Activated CD8-positive, alpha-beta memory T cell treated with anti-CD3 and anti-CD28 coated beads for 24 hours (primary cell): ENCODE measurements at regions not wholly inside any gene's neighbourhood (a gene's known extent, or its start where the extent isn't known, plus 50 kb on each side); places are given as distances from the start of the nearest gene placed in this dataset.
"Not testable (repeated sequence)": the region's sequence is repeated elsewhere in the genome, so short reads cannot be mapped to it uniquely, and the experiment has no call there.

ENCODE experiments used
- DNase-seq: peaks from one replicate; pipeline ENCODE4 v3.0.0-alpha.2; 2020

DNA sequence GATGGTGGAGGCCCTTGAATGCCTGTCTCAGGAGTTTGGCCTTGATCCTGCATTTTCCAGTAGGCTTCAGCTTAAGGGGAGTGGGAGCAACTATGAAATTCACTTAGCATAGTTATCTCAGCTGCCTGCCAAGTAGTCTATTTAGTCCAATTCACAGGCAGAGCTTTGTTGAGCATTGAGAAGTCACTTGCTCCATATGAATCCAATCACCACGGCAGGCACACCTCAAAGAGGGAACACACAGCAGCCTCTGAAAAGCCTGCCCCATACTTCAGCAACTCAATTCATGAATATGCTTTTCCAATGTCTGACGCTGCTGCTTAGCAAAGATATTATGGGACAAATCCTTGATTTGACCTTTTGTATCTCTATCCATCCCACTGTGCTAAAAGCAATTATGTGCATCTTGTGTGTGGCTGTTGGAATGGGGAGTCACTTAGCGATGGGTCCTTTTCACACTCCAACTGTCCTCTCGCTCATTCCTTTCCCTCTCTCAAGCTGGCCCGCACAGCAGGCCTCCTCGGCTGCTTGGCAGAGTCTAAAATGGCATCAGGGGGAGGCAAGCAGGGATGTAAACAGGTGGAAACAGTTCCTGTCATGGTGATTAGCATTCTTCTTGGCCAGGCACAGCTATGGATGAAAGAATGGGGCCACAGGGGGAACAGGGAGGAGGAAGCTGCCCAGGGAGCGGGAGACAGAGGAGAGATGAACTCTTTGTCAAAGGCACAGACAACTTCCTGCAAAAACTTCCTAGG lies 56.0 kb upstream of the LRPPRC start:
- DNase-seq: no peak

GRCh38 chr2:44052584-44052983 lies 56.8 kb upstream of the LRPPRC start:
- no peak for DNase-seq

DNA sequence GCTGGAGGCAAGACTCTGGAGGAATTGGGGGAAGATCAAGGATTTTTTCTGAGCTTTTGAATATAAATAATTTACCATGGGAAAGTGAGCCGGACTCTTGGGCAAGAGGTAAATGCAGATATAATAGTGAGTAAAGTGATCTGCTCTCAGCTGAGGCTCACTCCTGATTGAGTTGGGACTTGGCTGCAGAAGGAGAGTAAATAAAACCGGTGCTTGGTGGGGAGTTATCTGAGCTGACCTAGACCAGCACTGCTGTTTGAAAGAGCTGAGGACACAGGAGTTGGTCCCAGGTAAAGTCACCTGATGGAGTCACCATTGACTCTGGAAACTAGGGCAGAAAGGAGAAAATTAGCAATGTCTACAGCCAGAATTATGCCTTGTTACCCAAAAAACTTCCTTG lies 57.3 kb upstream of the LRPPRC start:
- no peak for DNase-seq

DNA sequence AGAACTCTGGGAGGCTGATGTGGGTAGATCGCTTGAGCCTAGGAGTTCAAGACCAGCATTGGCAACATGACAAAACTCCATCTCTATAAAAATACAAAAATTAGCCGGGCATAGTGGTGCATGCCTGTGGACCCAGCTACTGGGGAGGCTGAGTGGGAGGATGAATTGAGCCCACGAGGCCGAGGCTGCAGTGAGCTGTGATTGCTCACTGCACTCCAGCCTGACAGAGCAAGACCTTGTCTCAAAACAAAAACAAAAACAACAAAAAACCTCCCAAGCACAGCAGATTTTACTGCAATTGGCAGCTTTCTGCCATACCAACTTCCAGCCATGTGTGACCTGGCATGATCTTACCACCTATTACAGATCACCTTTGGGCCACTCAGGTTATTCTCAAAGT lies 57.7 kb upstream of the LRPPRC start:
- no peak for DNase-seq

DNA sequence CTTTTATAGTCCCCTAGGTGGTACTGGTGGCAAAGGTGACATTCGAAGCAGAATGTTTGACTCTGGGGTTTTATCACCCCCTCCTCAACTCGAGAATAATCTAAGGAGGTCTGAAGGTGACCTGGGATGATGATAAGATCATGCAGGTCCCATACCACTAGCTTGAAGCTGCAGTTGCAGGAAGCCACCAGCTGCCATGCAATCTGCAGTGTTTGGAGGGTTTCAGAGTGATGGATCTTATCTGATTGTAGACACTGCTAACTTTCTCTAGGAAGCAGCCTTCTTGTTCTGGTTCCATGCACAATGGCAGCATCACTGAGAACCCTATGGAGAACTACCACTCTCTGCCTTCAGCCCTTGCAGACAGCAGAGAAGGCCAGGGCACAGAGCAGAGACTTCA lies 59.4 kb upstream of the LRPPRC start:
- DNase-seq: no peak

DNA sequence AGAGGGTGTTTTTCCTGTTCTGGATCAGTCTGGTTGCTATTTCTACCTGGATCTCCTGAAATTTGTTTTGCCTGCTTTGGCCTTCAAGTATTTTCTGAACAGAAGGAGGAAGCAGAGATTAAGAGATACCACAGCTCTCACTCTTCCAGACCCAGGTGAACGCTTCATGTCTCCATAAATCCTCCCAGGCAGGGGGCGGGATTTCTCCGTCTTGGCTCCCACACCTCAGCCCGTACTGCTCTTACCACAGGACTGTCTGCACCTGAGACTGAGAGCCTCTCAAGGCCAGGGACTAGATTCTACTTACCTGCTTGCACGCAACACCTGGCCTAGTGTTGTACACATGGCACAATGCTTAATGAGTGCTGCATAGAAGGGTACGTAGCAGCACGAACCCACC lies 59.9 kb upstream of the LRPPRC start:
- no peak for DNase-seq

- no peak for DNase-seq
Measured at GRCh38 chr2:44056947-44057346, 61.2 kb upstream of the LRPPRC start.

- DNase-seq: not testable (repeated sequence)
Measured at GRCh38 chr2:44060286-44060685, 64.5 kb upstream of the LRPPRC start.

DNA sequence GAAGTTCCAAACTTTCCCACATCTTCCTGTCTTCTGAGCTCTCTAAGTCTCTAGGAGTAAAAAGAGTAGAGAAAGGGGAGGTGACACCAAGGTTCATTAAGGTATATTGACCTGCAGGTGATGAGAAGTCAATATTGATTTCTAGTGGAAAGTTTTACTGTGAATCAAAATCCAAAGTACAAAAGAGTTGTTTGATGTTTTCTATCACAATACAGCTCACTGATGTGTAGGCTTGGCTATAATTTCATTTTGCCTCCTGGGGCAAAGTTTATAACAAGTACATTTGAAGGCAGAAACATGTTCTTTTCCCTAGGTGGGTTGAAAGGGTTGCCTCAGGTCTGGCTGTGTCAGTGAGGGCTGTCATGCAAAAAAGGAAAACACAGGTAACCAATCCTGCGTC lies 65.2 kb upstream of the LRPPRC start:
- DNase-seq: no peak

DNA sequence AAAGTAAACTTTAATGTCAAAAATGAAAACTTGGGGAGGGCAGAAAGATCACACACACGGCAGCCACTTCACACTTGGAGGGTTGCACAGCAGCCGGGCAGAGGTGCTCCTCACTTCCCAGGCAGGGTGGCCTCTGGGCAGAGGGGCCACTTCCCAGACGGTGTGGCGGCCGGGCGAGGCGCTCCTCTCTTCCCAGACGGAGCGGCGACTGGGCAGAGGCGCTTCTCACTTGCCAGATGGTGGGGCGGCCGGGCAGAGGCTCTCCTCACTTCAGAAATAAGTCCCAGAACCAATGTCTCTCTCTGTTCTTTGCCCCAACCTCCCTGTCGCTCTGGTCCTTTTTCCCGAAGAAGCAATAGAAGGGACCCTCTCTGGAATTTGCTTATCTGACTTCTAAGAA lies 65.7 kb upstream of the LRPPRC start:
- no peak for DNase-seq

DNA sequence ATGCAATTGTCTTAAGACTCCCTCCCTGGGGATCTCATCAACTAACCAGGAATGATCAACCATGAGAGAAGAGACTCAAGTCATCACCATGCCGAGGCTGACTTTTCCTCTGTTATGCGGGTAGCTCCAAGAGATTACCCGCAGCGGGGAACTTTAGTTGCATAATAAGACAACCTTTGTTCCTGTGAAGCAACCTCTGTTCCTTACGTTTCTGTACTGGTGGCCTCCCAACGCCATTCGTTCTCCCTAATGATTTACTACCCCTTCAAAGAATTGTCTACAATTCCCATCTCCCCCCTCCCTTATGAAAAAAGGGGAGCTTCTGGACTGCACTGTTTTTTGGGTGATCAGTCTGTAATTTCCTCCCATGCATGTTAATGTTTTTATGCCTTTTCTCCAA lies 66.1 kb upstream of the LRPPRC start:
- no peak for DNase-seq

GRCh38 chr2:44063033-44063432 lies 67.2 kb upstream of the LRPPRC start:
- DNase-seq: no peak

- not testable (repeated sequence) for DNase-seq
Measured at GRCh38 chr2:44064281-44064680, 68.5 kb upstream of the LRPPRC start.

DNA sequence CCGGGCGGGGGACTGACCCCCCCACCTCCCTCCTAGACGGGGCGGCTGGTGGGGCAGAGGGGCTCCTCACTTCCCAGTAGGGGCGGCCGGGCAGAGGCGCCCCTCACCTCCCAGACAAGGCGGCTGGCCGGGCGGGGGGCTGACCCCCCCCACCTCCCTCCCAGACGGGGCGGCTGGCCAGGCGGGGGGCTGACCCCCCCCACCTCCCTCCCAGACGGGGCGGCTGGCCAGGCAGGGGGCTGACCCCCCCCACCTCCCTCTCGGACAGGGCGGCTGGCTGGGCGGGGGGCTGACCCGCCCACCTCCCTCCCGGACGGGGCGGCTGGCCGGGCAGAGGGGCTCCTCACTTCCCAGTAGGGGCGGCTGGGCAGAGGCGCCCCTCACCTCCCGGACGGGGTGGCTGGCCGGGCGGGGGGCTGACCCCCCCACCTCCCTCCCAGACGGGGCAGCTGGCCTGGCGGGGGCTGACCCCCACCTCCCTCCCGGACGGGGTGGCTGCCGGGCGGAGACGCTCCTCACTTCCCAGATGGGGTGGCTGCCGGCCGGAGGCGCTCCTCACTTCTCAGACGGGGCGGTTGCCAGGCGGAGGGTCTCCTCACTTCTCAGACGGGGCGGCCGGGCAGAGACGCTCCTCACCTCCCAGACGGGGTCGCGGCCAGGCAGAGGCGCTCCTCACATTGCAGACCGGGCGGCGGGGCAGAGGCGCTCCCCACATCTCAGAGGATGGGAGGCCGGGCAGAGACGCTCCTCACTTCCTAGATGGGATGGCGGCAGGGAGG lies 71.4 kb upstream of the LRPPRC start:
- DNase-seq: not testable (repeated sequence)

- DNase-seq: not testable (repeated sequence)
Measured at GRCh38 chr2:44067791-44068181, 72.0 kb upstream of the LRPPRC start.

DNA sequence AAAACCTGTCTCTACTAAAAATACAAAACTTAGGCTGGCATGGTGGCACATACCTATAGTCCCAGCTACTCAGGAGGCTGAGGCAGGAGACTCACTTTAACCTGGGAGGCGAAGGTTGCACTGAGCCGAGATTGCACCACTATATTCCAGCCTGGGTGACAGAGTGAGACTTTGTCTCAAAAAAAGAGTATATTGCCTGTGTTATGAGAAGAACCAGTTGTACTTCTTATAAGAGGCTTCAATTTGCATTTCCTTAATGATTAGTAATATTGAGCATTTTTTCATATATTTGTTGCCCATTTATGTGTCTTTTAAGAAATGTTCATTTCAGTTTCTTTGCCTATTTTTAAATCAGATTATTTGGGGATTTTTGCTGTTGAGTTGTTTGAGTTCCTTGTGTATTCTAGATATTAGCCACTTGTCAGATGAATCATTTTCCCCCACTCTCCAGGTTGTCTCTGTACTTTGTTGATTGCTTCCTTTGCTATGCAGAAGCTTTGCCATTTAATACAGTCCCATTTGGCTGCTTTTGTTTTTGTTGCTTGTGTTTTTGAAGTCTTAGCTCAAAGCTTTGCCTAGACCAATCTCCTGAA lies 75.8 kb upstream of the LRPPRC start:
- no peak for DNase-seq

DNA sequence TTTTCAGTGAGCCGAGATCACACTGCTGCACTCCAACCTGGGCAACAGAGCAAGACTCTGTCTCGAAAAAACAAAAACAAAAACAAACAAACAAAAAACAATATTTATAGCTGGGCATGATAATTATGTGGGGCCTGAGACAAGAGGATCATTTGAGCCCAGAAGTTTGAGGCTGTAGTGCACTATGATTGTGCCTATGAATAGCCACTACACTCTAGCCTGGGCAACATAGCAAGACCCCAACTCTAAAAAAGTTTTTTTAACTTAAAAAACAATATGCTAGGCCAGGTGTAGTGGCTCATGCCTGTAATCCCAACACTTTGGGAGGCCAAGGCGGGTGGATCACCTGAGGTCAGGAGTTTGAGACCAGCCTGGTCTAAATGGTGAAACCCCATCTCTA lies 77.9 kb upstream of the LRPPRC start:
- DNase-seq: not testable (repeated sequence)

DNA sequence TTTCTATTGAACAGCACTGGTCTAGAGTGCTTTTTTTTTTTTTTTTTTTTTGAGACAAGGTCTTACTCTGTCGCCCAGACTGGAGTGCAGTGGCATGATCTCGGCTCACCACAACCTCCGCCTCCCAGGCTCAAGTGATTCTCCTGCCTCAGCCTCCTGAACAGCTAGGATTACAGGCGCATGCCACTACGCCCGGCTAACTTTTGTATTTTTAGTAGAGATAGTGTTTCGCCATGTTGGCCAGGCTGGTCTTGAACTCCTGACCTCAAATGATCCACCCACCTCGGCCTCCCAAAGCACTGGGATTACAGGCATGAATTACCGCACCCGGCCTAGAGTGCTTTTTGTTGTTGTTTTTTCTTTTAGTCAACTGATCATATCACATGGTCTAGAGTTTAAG lies 79.0 kb upstream of the LRPPRC start:
- not testable (repeated sequence) for DNase-seq

DNA sequence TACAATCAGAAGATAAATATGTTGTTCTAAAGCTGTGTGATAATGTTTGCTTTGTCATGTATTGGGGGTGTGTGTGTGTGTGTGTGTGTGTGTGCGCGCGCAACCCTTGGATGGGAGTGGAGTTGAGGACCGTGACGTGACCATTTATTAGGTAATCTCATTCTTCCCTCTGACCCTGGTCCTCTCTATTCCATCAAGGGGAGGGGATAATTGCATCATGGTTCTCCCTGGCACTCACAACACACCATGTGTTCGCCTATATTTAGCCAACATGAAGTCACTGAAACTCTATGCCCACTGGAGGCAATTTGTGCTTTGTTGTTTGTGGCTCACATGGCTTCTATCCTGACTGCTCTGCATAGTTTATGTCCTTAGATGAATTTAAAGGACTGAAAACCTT lies 79.8 kb upstream of the LRPPRC start:
- no peak for DNase-seq

DNA sequence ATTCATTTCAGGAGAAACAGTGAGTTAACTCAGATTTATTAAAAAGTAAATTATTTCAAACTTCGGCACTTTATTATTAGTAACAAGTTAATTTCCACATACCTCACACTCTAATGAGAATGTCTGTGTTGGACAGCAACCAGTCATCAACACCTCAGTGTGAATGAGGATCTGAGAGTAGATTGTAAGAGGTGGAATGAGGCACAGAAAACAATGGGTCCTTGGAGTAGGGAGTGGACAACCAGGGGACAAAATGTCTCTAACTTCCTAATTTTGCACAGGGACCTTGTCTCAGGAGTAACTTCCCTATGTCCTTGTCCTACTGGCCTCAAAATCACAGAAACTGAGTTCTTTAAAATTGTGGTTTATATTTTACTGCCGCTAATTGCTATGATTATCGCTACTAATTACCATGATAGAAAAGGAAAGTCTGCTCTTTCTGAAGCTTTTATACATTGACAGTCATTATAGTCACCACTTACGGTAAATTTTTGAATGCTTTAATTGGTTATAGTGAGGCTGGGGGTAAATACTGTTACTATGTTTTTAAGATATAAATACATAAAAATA lies 82.2 kb upstream of the LRPPRC start:
- DNase-seq: no peak

DNA sequence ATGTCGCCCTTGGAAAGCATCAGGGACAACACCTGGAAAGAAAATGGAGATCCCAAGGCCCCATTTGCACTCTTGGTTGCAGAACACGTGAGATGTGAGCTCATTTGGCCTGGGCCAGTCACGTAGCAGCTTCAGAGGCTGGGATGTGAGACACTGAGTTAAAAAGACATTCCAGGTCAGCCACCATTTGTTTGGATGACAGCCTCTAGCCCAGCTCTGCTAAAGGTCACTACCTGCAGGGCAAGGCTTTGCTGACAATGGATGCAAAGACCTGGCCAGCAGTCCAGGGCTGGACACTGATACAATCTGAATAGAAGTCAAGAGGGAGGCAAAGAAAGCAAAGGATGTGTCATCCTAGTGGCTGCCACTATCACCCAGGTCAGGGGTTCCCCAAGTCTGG lies 83.9 kb upstream of the LRPPRC start:
- no peak for DNase-seq

GRCh38 chr2:44083054-44083453 lies 85.6 kb upstream of the PPM1B start:
- no peak for DNase-seq

- DNase-seq: no peak
Measured at GRCh38 chr2:44084850-44085249, 83.8 kb upstream of the PPM1B start.

DNA sequence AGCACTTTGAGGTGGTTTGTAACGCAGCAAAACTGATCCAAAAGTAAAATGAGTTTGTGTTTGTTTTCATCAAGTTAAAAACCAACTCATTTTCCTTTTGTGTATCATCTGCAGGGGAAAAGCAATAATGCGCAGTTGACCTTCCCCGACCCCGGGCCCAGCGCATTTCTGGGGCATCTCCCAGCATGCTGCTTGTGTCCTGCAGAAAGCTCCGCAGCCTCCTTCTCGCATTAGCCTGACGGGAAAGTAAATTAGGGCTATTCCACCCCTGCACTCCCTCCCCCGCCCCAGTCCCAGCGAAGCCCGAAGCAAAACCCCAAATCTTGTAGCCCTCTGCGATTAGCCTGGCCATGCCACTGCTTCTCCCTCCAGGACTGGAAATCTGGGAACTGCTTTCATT lies 82.0 kb upstream of the PPM1B start:
- DNase-seq: no peak
